Stimulated activated CD8-positive, alpha-beta memory T cell treated with anti-CD3 and anti-CD28 coated beads, Interleukin-4, amount 100 ng/mL, for 24 hours (primary cell): ENCODE measurements at regions not wholly inside any gene's neighbourhood (a gene's known extent, or its start where the extent isn't known, plus 50 kb on each side); places are given as distances from the start of the nearest gene placed in this dataset.

Experiments used
- DNase-seq: peaks from one replicate; pipeline ENCODE4 v3.0.0-alpha.2; 2020; ENCODE audit warnings: low read depth

- no peak for DNase-seq
Observed at GRCh38 chr6:1257778-1258177, 54.1 kb upstream of the FOXQ1 start.

DNA sequence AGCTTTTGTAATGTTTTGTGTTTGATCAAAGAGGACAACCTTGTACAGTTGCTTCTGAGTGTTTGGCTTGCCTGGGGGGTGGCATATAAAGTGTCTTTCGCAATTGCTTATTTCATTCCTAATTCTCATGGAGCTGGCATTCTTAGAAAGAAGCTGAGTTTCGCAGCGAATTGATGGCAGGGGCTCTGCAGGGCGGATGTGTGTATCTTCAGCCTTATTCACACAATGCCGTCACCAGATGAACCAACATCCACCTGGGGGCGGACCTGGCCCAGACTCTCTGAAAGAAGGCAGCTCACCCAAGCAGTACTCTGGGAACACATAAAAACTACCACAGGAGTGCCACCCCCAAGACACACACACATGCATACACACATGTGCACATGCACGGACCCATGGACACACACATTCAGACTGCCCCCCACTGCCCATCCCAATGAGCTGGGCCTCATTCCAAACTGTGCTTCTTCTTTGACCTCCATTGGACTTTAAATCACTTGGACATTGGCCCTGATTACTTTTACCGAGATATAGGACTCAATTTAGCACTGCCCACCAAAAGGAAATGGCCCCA is 55.4 kb upstream of the FOXQ1 start:
- DNase-seq: no peak

GRCh38 chr6:1255636-1256365 is 56.1 kb upstream of the FOXQ1 start:
- no peak for DNase-seq

GRCh38 chr6:1254326-1254725 is 57.6 kb upstream of the FOXQ1 start:
- no peak for DNase-seq

DNA sequence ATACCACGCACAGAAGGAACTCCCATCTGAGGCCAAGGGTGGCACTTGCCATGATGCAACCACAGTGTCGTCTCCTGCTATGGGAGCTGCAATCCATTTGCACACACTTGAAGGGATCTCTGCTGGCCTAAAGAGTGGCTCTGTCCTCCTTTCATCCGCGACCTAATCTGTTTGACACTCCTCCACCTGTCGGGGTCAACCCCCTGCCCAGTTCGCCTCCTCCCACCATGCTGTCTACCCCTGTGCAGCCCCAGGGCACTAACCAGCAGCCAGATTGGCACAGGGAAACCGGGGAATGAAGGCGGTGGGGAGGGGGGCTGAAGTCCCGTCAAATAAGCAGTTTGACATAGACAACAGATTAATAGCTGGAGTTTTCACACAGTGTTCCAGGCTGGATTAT is 58.1 kb upstream of the FOXQ1 start:
- DNase-seq: no peak

DNA sequence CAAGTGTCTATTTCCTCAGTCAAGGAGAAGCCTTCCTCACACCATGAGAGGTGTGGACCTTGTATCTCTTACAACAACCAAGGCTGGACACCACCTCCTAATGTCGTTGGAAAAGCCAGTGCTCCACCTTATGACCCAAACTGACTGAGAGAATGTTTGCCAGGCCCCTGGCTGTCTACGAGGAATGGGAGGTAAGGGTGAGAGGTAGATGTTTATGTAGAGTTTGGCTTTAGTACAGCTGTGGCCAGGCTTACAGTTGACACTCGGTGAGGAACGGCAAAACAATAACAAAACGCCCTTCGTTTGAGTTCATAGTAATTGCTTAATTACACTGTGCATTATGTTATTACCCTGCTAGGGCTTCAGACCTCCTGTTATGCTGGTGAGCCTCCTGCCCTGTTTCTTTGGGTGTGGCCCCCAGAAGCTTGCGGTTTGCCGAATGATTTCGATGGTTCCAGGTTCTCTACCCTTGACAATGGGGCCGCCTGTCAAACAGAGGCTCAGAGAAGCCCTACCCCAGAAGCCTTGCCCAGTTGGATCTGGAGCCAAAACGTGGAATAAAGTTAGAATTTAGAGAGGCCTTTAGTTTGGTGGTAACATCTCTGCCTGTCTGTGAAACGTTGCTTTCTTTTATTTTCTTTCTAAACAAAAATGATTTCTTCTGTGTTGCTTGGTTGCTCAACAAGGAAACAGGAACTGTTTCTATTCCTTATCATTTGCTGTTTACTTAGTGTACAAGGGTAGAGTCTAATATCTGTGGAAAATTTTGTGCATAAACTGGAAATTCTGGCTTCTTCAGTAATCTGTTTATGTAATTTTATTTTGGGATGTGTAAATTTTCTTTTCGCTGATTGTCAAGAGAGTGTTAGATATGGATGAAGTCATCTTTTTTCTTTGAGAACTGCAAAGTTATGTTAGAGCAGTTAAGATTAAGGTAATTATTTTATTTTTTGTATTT is 60.4 kb upstream of the FOXQ1 start:
- no peak for DNase-seq

DNA sequence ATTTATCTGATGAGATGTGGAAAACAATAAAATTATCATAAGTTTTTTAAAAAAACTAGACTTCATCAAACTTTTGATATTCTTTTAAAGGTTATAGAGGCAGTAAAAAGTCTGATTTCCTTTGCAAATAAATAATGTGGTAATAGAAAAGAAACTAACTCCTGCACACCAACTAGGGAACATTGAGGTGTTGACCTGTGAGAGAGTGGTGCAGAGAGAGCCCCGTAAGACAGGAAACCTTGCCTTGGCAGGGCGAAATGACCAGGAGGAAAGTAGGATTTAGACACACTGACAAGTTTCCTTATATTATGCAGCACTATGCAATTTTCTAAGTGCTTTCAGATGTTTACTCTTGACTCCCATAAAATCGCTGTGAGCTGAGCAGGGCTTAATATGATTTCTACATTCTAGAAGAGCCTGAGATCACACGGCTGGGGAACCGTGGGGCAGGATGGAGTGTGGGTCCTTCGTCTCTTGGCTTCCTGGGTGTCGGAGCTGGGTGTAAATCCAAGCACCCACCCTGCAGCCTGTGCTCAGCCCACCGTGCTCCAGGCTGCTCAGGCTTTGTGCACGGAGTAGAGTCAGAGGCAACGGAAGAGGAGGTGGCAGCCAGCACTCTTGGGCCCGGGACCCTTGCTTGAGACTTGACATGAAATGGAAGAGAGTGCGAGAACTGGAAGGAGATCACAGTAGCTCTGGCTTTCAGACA is 61.3 kb upstream of the FOXQ1 start:
- no peak for DNase-seq

DNA sequence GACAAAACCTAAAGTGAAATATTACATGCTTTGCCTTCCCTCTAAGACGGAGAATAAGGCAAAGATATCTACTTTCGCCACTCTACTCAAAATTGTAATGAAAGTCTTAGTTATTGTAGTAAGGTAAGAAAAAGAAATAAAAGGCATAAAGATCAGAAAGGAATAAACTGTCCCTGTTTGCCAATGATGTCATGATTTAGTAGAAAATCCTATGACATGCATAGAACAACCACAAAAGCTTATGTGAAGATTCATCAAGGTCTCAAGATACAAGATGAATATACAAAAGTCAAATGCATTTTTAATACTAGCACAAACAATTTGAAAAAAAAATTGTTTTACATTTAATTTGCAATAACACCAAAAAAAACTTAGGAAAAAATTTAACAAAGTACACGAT is 64.0 kb upstream of the FOXQ1 start:
- DNase-seq: no peak

- DNase-seq: no peak
Observed at GRCh38 chr6:1247056-1247455, 64.8 kb upstream of the FOXQ1 start.

- no peak for DNase-seq
Observed at GRCh38 chr6:1244941-1245340, 67.0 kb upstream of the FOXQ1 start.

DNA sequence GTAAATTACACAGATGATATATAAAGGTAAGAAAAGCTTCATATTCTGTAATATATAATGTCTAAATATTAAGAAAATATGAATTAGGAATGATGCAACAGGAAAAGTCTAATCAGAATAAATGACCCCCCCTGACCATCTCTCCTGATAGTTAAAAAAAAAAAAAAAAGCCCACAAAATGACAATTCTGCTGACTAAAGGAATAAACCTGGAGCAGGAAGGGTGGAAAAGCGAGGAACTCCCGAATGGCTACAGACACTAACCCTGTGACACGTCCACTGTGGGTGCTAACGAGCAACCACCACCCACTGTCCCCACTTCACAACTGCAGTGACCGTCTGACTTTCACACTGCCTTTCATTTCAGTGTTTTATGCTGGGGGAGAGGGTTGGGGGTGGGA is 67.6 kb upstream of the FOXQ1 start:
- DNase-seq: no peak

GRCh38 chr6:1242446-1242845 is 69.5 kb upstream of the FOXQ1 start:
- DNase-seq: no peak

- DNase-seq: no peak
Observed at GRCh38 chr6:1242021-1242420, 69.9 kb upstream of the FOXQ1 start.

DNA sequence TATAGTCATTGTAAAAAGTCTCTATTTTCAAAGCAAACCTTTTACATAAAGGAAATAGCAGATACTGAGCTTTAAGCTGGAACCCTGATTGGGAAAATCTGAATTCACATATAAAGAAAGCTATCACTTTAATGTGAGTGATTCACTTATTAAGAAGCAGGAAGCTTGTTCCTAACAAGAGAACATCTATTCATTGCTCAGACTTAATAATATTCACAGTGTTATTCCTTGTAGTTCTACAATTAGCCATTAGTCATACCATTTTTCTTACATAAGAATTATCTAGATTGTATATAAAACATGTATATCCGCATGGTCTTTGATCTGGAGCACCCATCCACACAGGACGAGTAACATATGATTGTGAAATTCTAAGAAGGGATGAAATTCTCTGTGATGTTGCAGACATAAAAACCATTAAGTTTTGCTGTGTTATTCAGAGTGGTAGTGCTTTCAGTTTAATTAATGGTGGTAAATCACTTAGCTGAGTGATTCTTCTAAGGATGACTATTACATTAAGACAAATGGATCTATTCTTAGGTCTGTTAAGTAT is 71.1 kb upstream of the FOXQ1 start:
- no peak for DNase-seq

GRCh38 chr6:1239805-1240204 is 72.1 kb upstream of the FOXQ1 start:
- DNase-seq: no peak

- no peak for DNase-seq
Observed at GRCh38 chr6:1238040-1238439, 73.9 kb upstream of the FOXQ1 start.

- no peak for DNase-seq
Observed at GRCh38 chr6:1237636-1238035, 74.3 kb upstream of the FOXQ1 start.

GRCh38 chr6:1235825-1236224 is 76.1 kb upstream of the FOXQ1 start:
- no peak for DNase-seq

- no peak for DNase-seq
Observed at GRCh38 chr6:1233924-1234323, 78.0 kb upstream of the FOXQ1 start.

DNA sequence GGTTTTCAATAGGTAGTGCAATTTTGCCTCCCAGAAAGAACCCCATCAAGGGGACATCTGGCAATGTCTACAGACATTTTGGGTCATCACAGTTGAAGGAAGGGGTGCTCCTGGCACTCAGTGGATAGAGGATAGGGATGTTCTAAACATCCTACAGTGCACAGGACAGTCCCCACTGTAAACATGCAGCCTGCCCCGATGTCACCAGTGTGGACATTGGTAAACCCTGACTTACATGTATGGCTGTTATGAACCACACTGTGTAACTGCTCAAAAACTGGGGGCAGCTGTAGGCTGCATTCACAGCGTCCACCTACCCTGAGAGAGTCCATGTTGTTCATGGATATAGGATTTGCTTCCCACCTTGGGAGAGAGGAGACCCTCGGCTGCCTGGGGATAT is 79.3 kb upstream of the FOXQ1 start:
- no peak for DNase-seq

- no peak for DNase-seq
Observed at GRCh38 chr6:1231941-1232340, 80.0 kb upstream of the FOXQ1 start.
